ENCODE measurements at regions not wholly inside any gene's neighbourhood (a gene's known extent, or its start where the extent isn't known, plus 50 kb on each side); places are given as distances from the start of the nearest gene placed in this dataset.

DNA sequence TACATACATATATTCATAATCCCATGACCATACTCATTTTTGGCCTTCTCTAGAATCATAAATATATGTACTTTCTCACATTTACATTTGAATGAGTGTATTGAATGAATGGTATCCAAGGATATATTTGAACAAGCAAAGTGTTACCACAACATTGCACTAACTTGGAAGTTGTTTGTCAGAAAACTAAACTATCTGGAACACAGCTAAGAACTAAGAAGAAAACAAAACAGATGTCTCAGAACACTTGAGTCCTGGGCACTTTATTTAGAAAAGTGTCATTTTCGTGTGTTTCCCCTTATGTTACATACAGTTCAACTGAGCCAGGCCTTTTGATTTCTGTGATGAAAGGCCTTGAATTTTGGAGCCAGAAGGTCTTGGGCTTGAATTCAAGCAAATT lies 466.7 kb upstream of the FAT1 start:
- TF ChIP-seq GATA2 (IDR thresholded peaks at IDR 0.05; ENCODE audit: low read depth, low read length) (no peak), GATA3 (IDR thresholded peaks at IDR 0.05; ENCODE audit: low read depth, low read length) (no peak)

DNA sequence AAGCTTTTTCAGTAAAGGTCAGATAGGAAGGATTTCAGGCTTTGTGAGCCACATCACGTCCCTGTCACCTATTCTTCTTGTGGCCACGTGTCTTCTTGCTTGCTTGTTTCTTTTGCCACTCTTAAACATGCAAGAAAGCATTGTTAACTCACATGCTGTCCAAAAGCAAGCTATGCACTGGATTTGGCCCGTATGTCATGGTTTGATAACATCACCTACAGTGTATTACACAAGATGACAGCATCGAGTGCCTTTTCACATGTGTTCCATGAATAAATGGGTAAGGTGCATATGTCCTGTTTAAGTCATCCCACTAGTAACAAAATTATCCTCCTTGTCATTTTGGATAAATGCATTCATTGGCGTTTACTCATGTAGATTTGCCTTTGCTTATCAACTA lies 468.0 kb upstream of the FAT1 start:
- no peak for TF ChIP-seq GATA3 (IDR thresholded peaks at IDR 0.05; ENCODE audit: low read depth, low read length)
- TF ChIP-seq GATA2 (IDR thresholded peaks at IDR 0.05; ENCODE audit: low read depth, low read length): no peak

DNA sequence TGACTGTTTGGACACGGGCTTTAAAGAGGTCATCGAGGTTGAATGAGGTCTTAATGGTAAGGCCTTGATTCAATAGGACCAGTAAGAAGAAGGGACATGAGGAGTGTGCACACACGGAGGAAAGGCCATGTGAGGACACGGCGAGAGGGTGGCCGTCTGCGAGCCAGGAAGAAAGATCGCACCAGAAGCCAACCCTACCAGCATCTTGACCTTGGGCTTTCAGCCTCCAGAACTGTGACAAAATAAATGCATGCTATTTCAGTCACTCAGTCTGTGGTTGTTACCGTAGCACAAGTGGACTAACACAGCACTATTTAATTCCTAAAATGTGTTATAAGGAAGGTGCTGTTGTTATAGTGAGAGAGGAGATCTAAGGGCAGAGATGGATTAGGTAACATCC lies 468.6 kb upstream of the FAT1 start:
- TF ChIP-seq GATA2 (IDR thresholded peaks at IDR 0.05; ENCODE audit: low read depth, low read length) (no peak), GATA3 (IDR thresholded peaks at IDR 0.05; ENCODE audit: low read depth, low read length) (no peak)

DNA sequence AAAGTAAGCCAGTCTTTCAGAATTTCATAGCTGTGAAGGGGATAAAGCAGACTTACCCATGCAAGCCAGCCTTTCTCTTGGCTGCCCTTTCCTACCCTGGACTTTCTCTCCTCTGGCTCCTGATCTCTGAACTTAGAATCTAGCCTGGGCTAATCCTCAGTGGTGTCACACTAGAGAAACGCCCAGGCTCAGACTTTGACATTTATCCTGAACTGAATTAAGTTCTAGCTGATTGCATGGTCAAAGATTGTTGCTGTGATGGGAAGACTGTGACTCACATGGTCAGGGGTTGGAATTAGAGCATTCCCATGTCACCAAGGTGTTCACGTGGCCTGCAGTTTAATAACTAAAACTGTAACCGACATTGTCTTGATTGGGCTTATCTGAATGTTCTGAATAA lies 469.5 kb upstream of the FAT1 start:
- TF ChIP-seq GATA2 (IDR thresholded peaks at IDR 0.05; ENCODE audit: low read depth, low read length) (no peak), GATA3 (IDR thresholded peaks at IDR 0.05; ENCODE audit: low read depth, low read length) (no peak)

- TF ChIP-seq GATA3 (IDR thresholded peaks at IDR 0.05; ENCODE audit: low read depth, low read length): no peak
- no peak for TF ChIP-seq GATA2 (IDR thresholded peaks at IDR 0.05; ENCODE audit: low read depth, low read length)
Observed at GRCh38 chr4:187204389-187204918, 480.8 kb upstream of the FAT1 start.

- TF ChIP-seq GATA3 (IDR thresholded peaks at IDR 0.05; ENCODE audit: low read depth, low read length) (no peak), GATA2 (IDR thresholded peaks at IDR 0.05; ENCODE audit: low read depth, low read length) (no peak)
Observed at GRCh38 chr4:187207931-187208330, 484.3 kb upstream of the FAT1 start.

DNA sequence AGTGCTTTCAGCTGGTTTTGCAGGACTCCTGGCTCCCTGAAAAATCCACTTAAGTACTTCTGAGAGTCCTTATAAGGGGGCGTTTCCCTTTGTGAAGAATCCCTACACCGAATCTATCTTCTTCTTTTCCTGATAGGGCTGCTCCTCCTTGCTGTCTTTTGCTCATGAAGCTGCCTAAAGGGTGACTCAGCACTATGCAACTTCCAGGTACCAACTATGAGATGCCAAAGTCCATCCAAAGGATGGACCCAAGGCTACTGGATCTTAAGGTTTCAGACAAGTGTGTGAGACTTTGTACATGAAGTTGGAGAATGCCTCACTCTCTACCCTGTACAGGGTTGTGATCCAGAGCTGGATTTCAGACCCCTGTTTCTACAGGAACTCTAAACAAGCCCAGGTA lies 485.0 kb upstream of the FAT1 start:
- TF ChIP-seq GATA2 (IDR thresholded peaks at IDR 0.05; ENCODE audit: low read depth, low read length) (no peak), GATA3 (IDR thresholded peaks at IDR 0.05; ENCODE audit: low read depth, low read length) (no peak)

DNA sequence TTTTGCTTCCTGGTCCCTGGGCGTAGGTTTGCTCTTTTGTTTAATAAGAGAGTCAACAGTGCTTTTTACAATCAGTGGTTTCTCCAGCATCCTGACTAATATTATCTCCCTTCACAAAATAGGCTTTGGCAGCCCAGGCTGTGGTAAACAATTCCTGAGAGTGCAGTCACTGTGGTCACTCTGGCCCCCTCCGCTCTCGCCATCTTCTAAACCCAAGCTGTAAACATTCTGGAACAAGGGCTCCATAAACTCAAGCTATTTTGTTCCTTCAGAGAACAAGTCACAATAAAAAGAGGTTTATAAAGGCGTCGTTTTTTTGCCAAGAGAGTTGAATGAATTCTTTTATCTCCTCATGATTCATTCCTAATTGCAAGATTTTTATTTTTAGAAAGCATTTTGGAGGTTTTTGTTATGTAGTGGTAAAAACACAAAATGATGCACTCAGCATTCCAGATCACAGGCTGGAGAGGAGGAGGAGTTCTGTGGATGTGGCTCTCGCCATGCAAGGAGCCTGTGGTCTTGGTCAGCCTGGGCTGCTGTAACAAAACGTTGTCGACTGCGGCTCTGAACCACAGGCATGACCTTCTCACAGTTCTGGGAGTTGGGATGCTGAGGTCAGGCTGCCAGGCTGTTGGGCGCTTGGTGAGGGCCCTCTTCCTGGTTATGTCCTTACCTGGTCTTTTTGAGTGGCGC lies 486.4 kb upstream of the FAT1 start:
- TF ChIP-seq GATA2 (IDR thresholded peaks at IDR 0.05; ENCODE audit: low read depth, low read length): no peak
- TF ChIP-seq GATA3 (IDR thresholded peaks at IDR 0.05; ENCODE audit: low read depth, low read length): no peak

DNA sequence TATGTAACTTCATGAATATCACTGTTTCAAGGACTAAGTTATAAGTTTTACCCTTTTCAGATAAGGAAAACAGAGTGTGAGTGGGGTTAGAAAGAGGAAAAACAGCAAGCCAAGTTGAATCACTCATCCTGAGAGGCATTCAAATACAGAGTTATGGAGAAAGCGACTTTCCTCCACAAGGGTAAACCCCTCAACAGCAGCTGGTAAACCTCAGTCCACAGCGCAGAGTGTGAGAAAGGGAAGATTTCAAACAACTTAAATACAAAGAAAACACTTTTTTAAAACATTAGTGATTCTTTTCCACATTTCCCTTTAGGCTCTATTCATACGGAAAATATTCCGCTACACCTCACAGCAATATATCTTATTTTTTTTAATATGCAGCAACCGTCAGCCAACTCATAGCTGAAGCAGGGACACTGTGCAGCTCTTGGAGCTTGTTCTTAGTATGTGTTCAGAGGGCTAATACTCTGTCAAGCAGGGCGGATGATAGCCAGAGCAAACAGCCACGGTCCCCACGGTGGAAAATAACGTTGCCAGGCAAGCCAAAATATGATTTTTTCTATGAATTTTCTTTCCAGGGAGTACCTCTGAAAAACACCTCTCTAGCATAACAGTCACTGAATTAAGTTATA lies 488.9 kb upstream of the FAT1 start:
- TF ChIP-seq GATA2 (IDR thresholded peaks at IDR 0.05; ENCODE audit: low read depth, low read length) (no peak), GATA3 (IDR thresholded peaks at IDR 0.05; ENCODE audit: low read depth, low read length) (no peak)

GRCh38 chr4:187215438-187215837 lies 491.8 kb upstream of the FAT1 start:
- no peak for TF ChIP-seq GATA2 (IDR thresholded peaks at IDR 0.05; ENCODE audit: low read depth, low read length)
- TF ChIP-seq GATA3 (IDR thresholded peaks at IDR 0.05; ENCODE audit: low read depth, low read length): no peak

GRCh38 chr4:187218705-187219245 lies 495.1 kb upstream of the FAT1 start:
- TF ChIP-seq GATA2 (IDR thresholded peaks at IDR 0.05; ENCODE audit: low read depth, low read length): no peak
- TF ChIP-seq GATA3 (IDR thresholded peaks at IDR 0.05; ENCODE audit: low read depth, low read length): no peak

- TF ChIP-seq GATA2 (IDR thresholded peaks at IDR 0.05; ENCODE audit: low read depth, low read length) (no peak), GATA3 (IDR thresholded peaks at IDR 0.05; ENCODE audit: low read depth, low read length) (no peak)
Observed at GRCh38 chr4:187224560-187224959, 500.9 kb upstream of the FAT1 start.

DNA sequence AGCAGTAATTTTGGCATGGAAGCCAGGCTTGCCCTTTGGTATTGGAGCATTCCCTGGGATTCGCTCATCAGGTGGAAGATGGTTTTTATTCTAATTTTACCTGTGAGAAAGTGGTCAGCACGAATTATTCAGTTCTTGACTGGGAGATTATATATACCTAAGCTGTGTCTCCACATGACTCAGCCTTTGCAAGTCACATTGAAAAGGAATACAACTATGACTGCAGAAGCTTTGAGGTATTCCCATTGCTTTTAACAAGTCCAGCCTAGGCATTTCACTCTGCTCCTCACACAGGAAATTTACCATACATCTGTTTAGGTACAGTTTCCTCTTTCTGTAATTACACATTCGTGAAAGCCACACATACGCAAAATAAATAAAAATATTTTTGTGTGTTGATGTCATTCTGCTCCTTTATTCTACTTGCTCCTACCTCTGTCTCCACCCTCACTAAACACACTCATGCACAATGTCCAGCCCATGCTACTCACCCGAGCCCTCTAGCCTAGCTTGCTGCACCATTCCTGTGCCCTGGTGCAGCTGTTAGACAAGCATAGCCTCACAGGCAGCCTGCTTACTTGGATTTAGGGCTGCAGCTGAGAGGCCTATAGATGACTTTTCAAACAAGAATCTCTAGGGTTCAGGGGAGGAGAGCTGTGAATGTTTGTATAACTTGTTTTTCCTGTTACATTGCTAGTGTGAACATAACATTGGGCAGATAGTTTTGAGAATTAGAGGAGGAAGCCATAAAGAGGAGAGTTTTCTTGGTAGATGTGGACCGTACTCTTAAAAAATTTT lies 504.4 kb upstream of the FAT1 start:
- no peak for TF ChIP-seq GATA3 (IDR thresholded peaks at IDR 0.05; ENCODE audit: low read depth, low read length)
- TF ChIP-seq GATA2 (IDR thresholded peaks at IDR 0.05; ENCODE audit: low read depth, low read length): no peak

DNA sequence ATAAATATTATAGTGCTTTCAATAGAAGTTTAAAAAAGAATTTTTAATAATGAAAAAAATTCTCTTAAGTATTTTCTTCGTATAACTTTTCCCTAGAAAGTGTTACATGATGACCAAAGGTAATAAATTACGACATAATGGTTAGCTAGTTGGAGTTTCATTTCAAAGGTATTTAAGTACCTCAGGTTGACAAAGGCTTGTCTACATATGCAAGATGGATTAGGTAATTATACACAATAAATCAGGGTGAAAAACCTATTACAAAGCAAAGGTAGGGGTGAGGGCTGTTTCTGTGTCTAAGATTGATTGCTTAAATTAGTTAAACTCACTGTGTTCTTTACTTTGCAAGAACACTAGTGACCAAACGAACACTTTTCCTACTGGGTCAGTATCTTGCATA lies 508.5 kb upstream of the FAT1 start:
- TF ChIP-seq GATA2 (IDR thresholded peaks at IDR 0.05; ENCODE audit: low read depth, low read length) (no peak), GATA3 (IDR thresholded peaks at IDR 0.05; ENCODE audit: low read depth, low read length) (no peak)
